Ishikawa (cell line): ENCODE measurements at regions not wholly inside any gene's neighbourhood (a gene's known extent, or its start where the extent isn't known, plus 50 kb on each side); places are given as distances from the start of the nearest gene placed in this dataset.

Experiments
- CREB1 ChIP-seq: IDR thresholded peaks from 2 replicates; pipeline ENCODE4 v1.6.1; 2012; ENCODE audit warnings: low read depth
- EP300 ChIP-seq: IDR thresholded peaks from 2 replicates; pipeline ENCODE4 v1.6.1; 2012; ENCODE audit warnings: borderline replicate concordance
- MAX ChIP-seq: IDR thresholded peaks from 2 replicates; pipeline ENCODE4 v1.6.1; 2012
- REST ChIP-seq: IDR thresholded peaks from 2 replicates; pipeline ENCODE4 v1.6.1; 2012; ENCODE audit warnings: low read depth, mild to moderate bottlenecking
- TAF1 ChIP-seq: IDR thresholded peaks from 2 replicates; pipeline ENCODE4 v1.6.1; 2012; ENCODE audit warnings: low read depth, mild to moderate bottlenecking
- TEAD4 ChIP-seq: IDR thresholded peaks from 2 replicates; pipeline ENCODE4 v1.6.1; 2012
- USF1 ChIP-seq: IDR thresholded peaks from 2 replicates; pipeline ENCODE4 v1.6.1; 2012

GRCh38 chr2:3045318-3045921, 332.2 kb downstream of the EIPR1 start:
- TF ChIP-seq EP300, result no peak
- TF ChIP-seq MAX, result no peak
- no peak for TF ChIP-seq USF1
- TF ChIP-seq CREB1, result no peak
- TF ChIP-seq TEAD4, result no peak
- no peak for TF ChIP-seq REST
- TF ChIP-seq TAF1, result no peak
